Trophoblast cell (in vitro differentiated cells and primary cell): ENCODE measurements at regions not wholly inside any gene's neighbourhood (a gene's known extent, or its start where the extent isn't known, plus 50 kb on each side); places are given as distances from the start of the nearest gene placed in this dataset.

Experiments
- DNase-seq, 2 donors: peaks; one replicate each; pipeline ENCODE4 v3.0.0-alpha.2; 2016
- H2AFZ ChIP-seq: 2 replicates; pipeline ENCODE4 v1.6.1; 2013; ENCODE audit warnings: low read length, moderate library complexity, mild to moderate bottlenecking; ENCODE audit not compliant: insufficient read depth, poor library complexity
- H2AK5ac ChIP-seq: 2 replicates; pipeline ENCODE4 v1.6.1; 2013; ENCODE audit warnings: mild to moderate bottlenecking, low read length
- H2BK120ac ChIP-seq: 2 replicates; pipeline ENCODE4 v1.6.1; 2013; ENCODE audit warnings: low read length, mild to moderate bottlenecking, moderate library complexity; ENCODE audit not compliant: insufficient read depth, poor library complexity
- H2BK12ac ChIP-seq: 2 replicates; pipeline ENCODE4 v1.6.1; 2013; ENCODE audit warnings: mild to moderate bottlenecking, low read length, moderate library complexity
- H2BK5ac ChIP-seq: 2 replicates; pipeline ENCODE4 v1.6.1; 2013; ENCODE audit warnings: low read length, low read depth, moderate library complexity, mild to moderate bottlenecking; ENCODE audit not compliant: poor library complexity
- H3K14ac ChIP-seq: 2 replicates; pipeline ENCODE4 v1.6.1; 2013; ENCODE audit warnings: mild to moderate bottlenecking, low read length
- H3K18ac ChIP-seq: 2 replicates; pipeline ENCODE4 v1.6.1; 2013; ENCODE audit warnings: mild to moderate bottlenecking, low read length
- H3K23ac ChIP-seq: 2 replicates; pipeline ENCODE4 v1.6.1; 2013; ENCODE audit warnings: low read length
- H3K27ac ChIP-seq: 2 replicates; pipeline ENCODE4 v1.5.1; 2013; ENCODE audit warnings: low read depth, mild to moderate bottlenecking, inconsistent platforms, low read length, moderate library complexity
- H3K27me3 ChIP-seq: 2 replicates; pipeline ENCODE4 v1.6.1; 2013; ENCODE audit warnings: inconsistent platforms, mild to moderate bottlenecking, low read length, moderate library complexity; ENCODE audit not compliant: insufficient read depth
- H3K36me3 ChIP-seq, 2 experiments: 1 replicate in 1 of 2; 2 replicates in 1 of 2; pipeline ENCODE4 v1.6.1; 2013; ENCODE audit warnings: low read length in 2 of 2, mild to moderate bottlenecking in 2 of 2, moderate library complexity in 1 of 2; ENCODE audit not compliant: insufficient read depth in 2 of 2, control insufficient read depth in 1 of 2
- H3K4ac ChIP-seq: 2 replicates; pipeline ENCODE4 v1.6.1; 2013; ENCODE audit warnings: low read depth, mild to moderate bottlenecking, low read length, moderate library complexity
- H3K4me1 ChIP-seq, 2 experiments: 1 replicate in 1 of 2; 2 replicates in 1 of 2; pipeline ENCODE4 v1.6.1; 2013; ENCODE audit warnings: low read length in 2 of 2, mild to moderate bottlenecking in 2 of 2, moderate library complexity in 1 of 2; ENCODE audit not compliant: insufficient read depth in 2 of 2, control insufficient read depth in 1 of 2
- H3K4me2 ChIP-seq: 2 replicates; pipeline ENCODE4 v1.6.1; 2013; ENCODE audit warnings: inconsistent platforms, mild to moderate bottlenecking, low read length, moderate library complexity
- H3K4me3 ChIP-seq: 2 replicates; pipeline ENCODE4 v1.5.1; 2013; ENCODE audit warnings: mild to moderate bottlenecking, low read depth, low read length, inconsistent platforms
- H3K79me1 ChIP-seq: one replicate; pipeline ENCODE4 v1.6.1; 2013; ENCODE audit warnings: low read length
- H3K79me2 ChIP-seq: 2 replicates; pipeline ENCODE4 v1.6.1; 2013; ENCODE audit warnings: low read length, mild to moderate bottlenecking; ENCODE audit not compliant: control insufficient read depth, insufficient read depth, poor library complexity
- H3K9ac ChIP-seq: 2 replicates; pipeline ENCODE4 v1.6.1; 2013; ENCODE audit warnings: mild to moderate bottlenecking, low read length
- H3K9me3 ChIP-seq: 2 replicates; pipeline ENCODE4 v1.6.1; 2013; ENCODE audit warnings: low read depth, mild to moderate bottlenecking, control low read depth, inconsistent platforms, low read length; ENCODE audit not compliant: insufficient read depth
- H4K12ac ChIP-seq: 2 replicates; pipeline ENCODE4 v1.6.1; 2013; ENCODE audit warnings: low read depth, mild to moderate bottlenecking, low read length, moderate library complexity
- H4K8ac ChIP-seq: 2 replicates; pipeline ENCODE4 v1.6.1; 2013; ENCODE audit warnings: low read depth, mild to moderate bottlenecking, low read length, moderate library complexity
- H4K91ac ChIP-seq: one replicate; pipeline ENCODE4 v1.6.1; 2013; ENCODE audit warnings: low read depth, mild to moderate bottlenecking, low read length, moderate library complexity
- WGBS: extraction: QIAGEN DNeasy Blood & Tissue Kit; methylation state at CpG from one replicate; pipeline ENCODE4 v1.1.7; 2013; ENCODE audit warnings: missing lambda C conversion rate; ENCODE audit not compliant: insufficient read length, insufficient coverage; ENCODE audit errors: extremely low coverage; 5-methylcytosine and 5-hydroxymethylcytosine counted together

- no peaks in the 10 kb centered on the region for H3K79me1 ChIP-seq
- no peak overlapping the region for H3K4ac ChIP-seq
- H2AK5ac ChIP-seq: no peak overlapping the region
- no CpG with 5 or more reads among the region's 2 CpGs for WGBS
- no peaks in the 10 kb centered on the region for H3K9me3 ChIP-seq
- H3K27me3 ChIP-seq: no peaks in the 10 kb centered on the region
- no peak overlapping the region for H3K27ac ChIP-seq
- H3K18ac ChIP-seq: no peak overlapping the region
- no peak overlapping the region for H4K8ac ChIP-seq
- H3K4me3 ChIP-seq: no peak overlapping the region
- H3K79me2 ChIP-seq: no peaks in the 10 kb centered on the region
- H3K4me2 ChIP-seq: no peak overlapping the region
- H4K91ac ChIP-seq: no peak overlapping the region
- no peak overlapping the region for H3K23ac ChIP-seq
- H2BK5ac ChIP-seq: no peak overlapping the region
- H3K9ac ChIP-seq: no peak overlapping the region
- no peak overlapping the region for H4K12ac ChIP-seq
- no peak overlapping the region for H2BK12ac ChIP-seq
- no peak overlapping the region for H2AFZ ChIP-seq
- no peak overlapping the region for H3K14ac ChIP-seq
- H3K36me3 ChIP-seq: no peaks in the 10 kb centered on the region
- H2BK120ac ChIP-seq: no peak overlapping the region
- H3K4me1 ChIP-seq: no peaks in the 10 kb centered on the region
- no peak for DNase-seq
Observed at GRCh38 chr18:39918847-39919246, 2036.2 kb upstream of the PIK3C3 start.

- no peak overlapping the region for H2AFZ ChIP-seq
- H4K8ac ChIP-seq: no peak overlapping the region
- no peak overlapping the region for H3K4me2 ChIP-seq
- H3K23ac ChIP-seq: no peak overlapping the region
- H3K79me1 ChIP-seq: no peaks in the 10 kb centered on the region
- H4K12ac ChIP-seq: no peak overlapping the region
- no peak overlapping the region for H2BK12ac ChIP-seq
- H3K9me3 ChIP-seq: peaks cover 2% of the 10 kb centered on the region
- no peak overlapping the region for H4K91ac ChIP-seq
- no peak for DNase-seq
- H3K9ac ChIP-seq: no peak overlapping the region
- H3K4me3 ChIP-seq: no peak overlapping the region
- no peaks in the 10 kb centered on the region for H3K27me3 ChIP-seq
- no peak overlapping the region for H2BK5ac ChIP-seq
- no peak overlapping the region for H3K27ac ChIP-seq
- no peak overlapping the region for H2AK5ac ChIP-seq
- H3K79me2 ChIP-seq: no peaks in the 10 kb centered on the region
- H3K4me1 ChIP-seq: no peaks in the 10 kb centered on the region
- no peak overlapping the region for H3K4ac ChIP-seq
- no CpG with 5 or more reads among the region's 4 CpGs for WGBS
- no peak overlapping the region for H3K14ac ChIP-seq
- no peaks in the 10 kb centered on the region for H3K36me3 ChIP-seq
- no peak overlapping the region for H3K18ac ChIP-seq
- no peak overlapping the region for H2BK120ac ChIP-seq
Observed at GRCh38 chr18:39913672-39914366, 2041.2 kb upstream of the PIK3C3 start.

- Histone ChIP-seq H2AFZ (no peak overlapping the region), H3K23ac (no peak overlapping the region), H3K79me1 (no peaks in the 10 kb centered on the region), H3K4ac (no peak overlapping the region), H3K36me3 (no peaks in the 10 kb centered on the region), H3K4me1 (no peaks in the 10 kb centered on the region), H3K79me2 (no peaks in the 10 kb centered on the region), H3K27me3 (no peaks in the 10 kb centered on the region), H2BK5ac (no peak overlapping the region), H3K4me3 (no peak overlapping the region), H3K4me2 (no peak overlapping the region), H3K18ac (no peak overlapping the region), H4K12ac (no peak overlapping the region), H3K14ac (no peak overlapping the region), H3K27ac (no peak overlapping the region), H3K9ac (no peak overlapping the region), H2BK12ac (no peak overlapping the region), H2BK120ac (no peak overlapping the region), H3K9me3 (peaks cover 2% of the 10 kb centered on the region), H2AK5ac (no peak overlapping the region), H4K8ac (no peak overlapping the region), H4K91ac (no peak overlapping the region)
- DNase-seq: peak in 1 of 2 donors; percentile 2
Observed at GRCh38 chr18:39911716-39912115, 2043.3 kb upstream of the PIK3C3 start.

DNA sequence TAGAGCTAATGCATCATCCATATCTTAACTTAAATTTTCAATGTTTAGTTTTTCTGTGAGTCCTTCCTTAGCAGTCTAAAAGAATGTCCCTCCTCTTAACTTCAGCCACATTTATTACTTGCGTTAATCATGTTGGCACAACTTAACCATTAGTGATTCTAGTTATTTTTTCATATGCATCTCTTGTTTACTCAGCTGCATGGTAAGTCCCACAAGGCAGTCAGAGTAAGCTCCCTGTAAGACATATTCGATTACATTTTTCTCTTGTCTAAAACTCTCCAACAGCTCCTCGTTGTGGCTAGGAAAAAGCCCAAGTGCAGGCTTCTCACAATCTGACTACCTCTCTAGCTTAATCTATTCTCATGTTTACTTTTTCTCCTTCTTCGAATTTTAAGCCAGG lies 2045.3 kb upstream of the PIK3C3 start:
- Histone ChIP-seq H3K4ac (no peak overlapping the region), H4K8ac (no peak overlapping the region), H3K79me1 (no peaks in the 10 kb centered on the region), H3K27ac (no peak overlapping the region), H3K27me3 (no peaks in the 10 kb centered on the region), H3K4me1 (no peaks in the 10 kb centered on the region), H3K9me3 (peaks cover 2% of the 10 kb centered on the region), H2AK5ac (no peak overlapping the region), H3K79me2 (no peaks in the 10 kb centered on the region), H3K36me3 (no peaks in the 10 kb centered on the region), H2BK12ac (no peak overlapping the region), H3K4me2 (no peak overlapping the region), H4K91ac (no peak overlapping the region), H3K4me3 (no peak overlapping the region), H3K18ac (no peak overlapping the region), H3K23ac (no peak overlapping the region), H3K9ac (no peak overlapping the region), H2BK120ac (no peak overlapping the region), H2AFZ (no peak overlapping the region), H3K14ac (no peak overlapping the region), H2BK5ac (no peak overlapping the region), H4K12ac (no peak overlapping the region)
- WGBS: no CpG with 5 or more reads among the region's 4 CpGs
- DNase-seq: no peak
